ENCODE measurements at regions not wholly inside any gene's neighbourhood (a gene's known extent, or its start where the extent isn't known, plus 50 kb on each side); places are given as distances from the start of the nearest gene placed in this dataset.

GRCh38 chr9:106502930-106503329 is 360.0 kb upstream of the ZNF462 start:
- DNase-seq (ENCODE audit: low read depth in 2 of 2) = no peak

GRCh38 chr9:106503759-106504158 is 359.2 kb upstream of the ZNF462 start:
- DNase-seq (ENCODE audit: low read depth in 2 of 2) = no peak

- DNase-seq (ENCODE audit: low read depth in 2 of 2) = no peak
Measured at GRCh38 chr9:106526716-106527204, 336.2 kb upstream of the ZNF462 start.

- DNase-seq (ENCODE audit: low read depth in 2 of 2) = no peak
Measured at GRCh38 chr9:106528158-106528557, 334.8 kb upstream of the ZNF462 start.

DNA sequence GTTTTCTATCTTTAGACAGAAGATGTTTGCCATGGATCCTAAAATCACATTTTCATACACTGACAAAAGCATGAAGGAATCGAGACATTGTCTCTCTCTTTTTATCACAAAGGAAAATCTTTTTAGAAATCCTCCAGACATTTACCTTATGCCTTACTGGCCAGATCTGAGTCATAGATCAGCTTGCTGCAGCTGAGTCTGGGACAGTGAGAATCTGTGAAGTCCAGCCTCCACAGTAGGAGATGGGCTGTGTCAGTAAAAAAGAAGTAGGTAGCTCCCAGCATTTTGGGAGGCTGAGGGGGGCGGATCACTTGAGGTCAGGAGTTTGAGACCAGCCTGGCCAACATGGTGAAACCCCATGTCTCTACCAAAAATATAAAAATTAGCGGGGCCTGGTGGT is 333.4 kb upstream of the ZNF462 start:
- no peak for DNase-seq (ENCODE audit: low read depth in 2 of 2)

GRCh38 chr9:106531491-106531890 is 331.5 kb upstream of the ZNF462 start:
- no peak for DNase-seq (ENCODE audit: low read depth in 2 of 2)

GRCh38 chr9:106532306-106533015 is 330.5 kb upstream of the ZNF462 start:
- no peak for DNase-seq (ENCODE audit: low read depth in 2 of 2)

- DNase-seq (ENCODE audit: low read depth in 2 of 2) = no peak
Measured at GRCh38 chr9:106534800-106535199, 328.2 kb upstream of the ZNF462 start.

- DNase-seq (ENCODE audit: low read depth in 2 of 2) = no peak
Measured at GRCh38 chr9:106535439-106535838, 327.5 kb upstream of the ZNF462 start.

- no peak for DNase-seq (ENCODE audit: low read depth in 2 of 2)
Measured at GRCh38 chr9:106557996-106558667, 304.8 kb upstream of the ZNF462 start.

GRCh38 chr9:106560540-106560939 is 302.4 kb upstream of the ZNF462 start:
- no peak for DNase-seq (ENCODE audit: low read depth in 2 of 2)

- no peak for DNase-seq (ENCODE audit: low read depth in 2 of 2)
Measured at GRCh38 chr9:106575823-106576222, 287.1 kb upstream of the ZNF462 start.

GRCh38 chr9:106576232-106576760 is 286.7 kb upstream of the ZNF462 start:
- no peak for DNase-seq (ENCODE audit: low read depth in 2 of 2)

GRCh38 chr9:106577121-106577520 is 285.8 kb upstream of the ZNF462 start:
- no peak for DNase-seq (ENCODE audit: low read depth in 2 of 2)

DNA sequence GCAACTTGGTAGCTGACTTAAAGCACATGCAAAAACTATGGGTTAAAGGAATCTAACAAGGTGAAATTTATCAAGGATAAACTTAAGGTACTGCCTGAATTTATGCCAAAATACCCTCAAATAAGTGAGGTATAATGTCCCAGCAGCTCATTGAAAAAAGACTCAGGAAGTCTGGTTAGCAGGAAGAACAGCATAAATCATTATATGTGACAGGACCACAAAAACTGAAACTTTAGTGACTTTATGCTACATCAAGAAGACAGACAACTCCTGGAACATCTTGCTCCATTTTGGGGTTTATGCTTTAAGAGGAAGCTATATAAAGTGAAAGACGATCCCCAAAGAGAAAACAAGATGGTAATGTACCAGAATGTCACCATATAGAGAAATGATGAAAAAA is 282.4 kb upstream of the ZNF462 start:
- DNase-seq (ENCODE audit: low read depth in 2 of 2) = no peak

DNA sequence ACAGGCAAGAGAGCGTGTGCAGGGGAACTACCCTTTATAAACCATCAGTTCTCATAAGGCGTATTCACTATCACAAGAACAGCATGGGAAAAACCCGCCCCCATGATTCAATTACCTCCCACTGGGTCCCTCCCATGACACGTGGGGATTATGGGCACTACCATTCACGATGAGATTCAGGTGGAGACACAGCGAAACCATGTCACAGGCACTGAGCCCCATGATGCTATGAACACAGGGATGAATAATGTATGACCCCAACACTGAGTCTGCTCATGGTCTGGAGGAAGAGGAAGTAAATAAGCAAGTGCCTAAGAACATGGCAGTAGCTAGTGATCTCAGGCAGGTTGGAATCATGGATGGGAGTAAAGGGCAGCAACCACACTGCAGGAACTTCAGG is 281.0 kb upstream of the ZNF462 start:
- DNase-seq (ENCODE audit: low read depth in 2 of 2) = no peak

DNA sequence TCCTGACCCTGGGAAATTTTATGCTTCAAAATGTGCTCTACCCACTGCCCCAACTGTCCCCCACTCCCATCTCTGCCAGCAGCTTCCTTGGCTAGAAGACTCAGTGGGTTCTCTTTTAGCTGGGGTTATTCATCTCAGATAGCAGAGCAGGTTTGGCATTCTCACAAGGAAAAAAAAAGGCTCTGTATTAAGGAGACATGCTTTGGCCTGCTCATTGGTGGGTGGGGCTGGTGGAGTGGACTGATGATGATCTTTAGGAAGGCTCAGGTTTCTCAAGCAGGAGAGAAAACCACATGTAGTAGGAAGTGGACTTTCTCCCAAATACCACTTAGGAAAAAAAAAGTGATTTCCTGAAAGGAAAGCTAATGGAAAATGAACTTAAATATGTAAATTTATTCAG is 279.2 kb upstream of the ZNF462 start:
- DNase-seq (ENCODE audit: low read depth in 2 of 2) = no peak

- DNase-seq (ENCODE audit: low read depth in 2 of 2) = no peak
Measured at GRCh38 chr9:106587042-106587441, 275.9 kb upstream of the ZNF462 start.

- no peak for DNase-seq (ENCODE audit: low read depth in 2 of 2)
Measured at GRCh38 chr9:106588626-106589025, 274.3 kb upstream of the ZNF462 start.

DNA sequence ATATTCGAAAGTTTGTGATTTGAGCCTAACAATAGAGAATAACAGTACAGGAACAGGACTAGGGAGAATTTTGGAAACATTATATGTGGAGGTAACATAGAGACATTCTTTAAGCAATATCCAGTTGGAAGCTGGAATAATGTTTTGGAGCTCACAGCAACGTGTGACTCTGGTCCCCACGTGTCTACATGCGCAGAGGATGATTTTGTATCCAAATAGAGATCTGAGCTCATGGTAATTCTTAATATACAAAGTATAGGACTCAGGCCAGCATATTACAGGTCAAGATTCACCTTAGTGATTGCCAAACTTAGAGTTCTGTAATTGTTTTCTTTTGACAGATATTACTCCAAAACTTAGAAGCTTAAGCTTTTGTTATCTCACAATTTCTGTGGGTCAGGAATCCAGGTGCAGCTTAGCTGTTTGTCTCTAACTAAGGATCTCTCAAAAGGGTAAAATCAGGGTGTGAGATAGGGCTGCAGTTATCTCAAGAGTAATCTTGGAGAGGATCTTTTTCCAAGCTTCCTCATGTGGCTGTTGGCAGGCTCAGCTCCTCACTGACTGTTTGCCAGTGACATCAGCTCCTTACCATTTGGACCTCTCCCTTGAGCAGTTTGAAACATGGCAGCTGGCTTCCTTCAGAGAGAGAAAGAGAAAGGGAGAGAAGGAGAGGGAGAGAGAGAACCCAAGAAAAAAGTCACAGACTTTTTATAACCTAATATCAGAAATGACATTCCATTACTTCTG is 272.0 kb upstream of the ZNF462 start:
- no peak for DNase-seq (ENCODE audit: low read depth in 2 of 2)

DNA sequence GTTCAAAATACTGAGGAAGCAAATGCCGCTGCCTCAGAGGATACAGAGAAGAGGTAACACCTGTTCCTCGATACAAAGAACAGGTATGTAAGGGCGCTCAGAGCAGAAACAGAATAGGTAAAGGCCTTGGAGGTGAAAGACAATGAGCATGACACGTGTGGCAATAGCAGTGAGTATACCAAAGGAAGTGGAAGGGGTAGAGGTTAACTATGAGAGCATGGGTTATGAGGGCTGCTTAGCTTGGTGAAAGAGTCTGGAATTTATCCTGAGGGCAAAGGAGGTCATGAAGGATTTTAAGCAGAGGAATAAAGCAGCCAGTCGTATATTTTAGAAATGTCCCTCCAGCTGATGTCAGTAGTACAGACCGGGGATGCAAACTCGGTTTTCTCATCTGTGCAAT is 269.8 kb upstream of the ZNF462 start:
- no peak for DNase-seq (ENCODE audit: low read depth in 2 of 2)

DNA sequence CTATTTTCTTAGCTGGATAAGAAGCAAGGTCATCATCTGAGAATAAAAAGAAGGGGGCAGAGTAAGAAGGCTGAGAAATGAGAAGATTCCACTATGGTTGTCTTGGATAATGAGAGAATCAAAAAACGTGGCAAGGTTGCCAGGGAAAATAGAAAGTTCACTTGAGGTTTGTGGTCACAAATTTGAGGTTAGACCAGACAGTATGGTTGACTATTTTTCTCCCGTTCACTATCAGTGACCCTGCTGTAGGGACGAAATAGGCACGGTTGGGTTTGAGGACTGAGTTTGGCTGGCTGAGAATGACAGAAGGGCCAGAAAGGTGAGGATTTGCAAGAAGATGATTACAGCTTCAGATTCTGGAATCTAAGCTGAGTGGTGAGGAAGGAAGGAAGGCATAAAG is 266.0 kb upstream of the ZNF462 start:
- DNase-seq (ENCODE audit: low read depth in 2 of 2) = no peak
